ENCODE measurements at regions not wholly inside any gene's neighbourhood (a gene's known extent, or its start where the extent isn't known, plus 50 kb on each side); places are given as distances from the start of the nearest gene placed in this dataset.
"Not testable (repeated sequence)": the region's sequence is repeated elsewhere in the genome, so short reads cannot be mapped to it uniquely, and the experiment has no call there.

DNA sequence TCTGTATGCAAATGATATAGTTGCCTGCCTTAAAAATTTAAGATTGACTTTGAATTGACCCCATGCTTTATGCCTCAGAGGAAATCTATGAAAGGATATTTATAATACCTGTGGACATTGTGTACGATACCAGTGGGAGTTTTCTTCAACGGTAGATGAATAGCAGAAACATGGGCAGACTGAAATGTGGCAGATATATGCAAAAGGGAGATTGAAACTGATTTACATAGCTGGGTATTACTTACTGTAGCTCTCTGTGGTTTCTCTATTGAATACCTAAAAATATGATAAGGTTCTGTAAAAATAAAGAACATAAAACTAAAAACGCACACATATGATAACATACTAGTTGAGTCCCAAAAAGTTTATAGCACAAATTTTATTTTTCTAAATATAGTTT lies 345.2 kb upstream of the PCSK5 start:
- DNase-seq: no peak

GRCh38 chr9:75548871-75549270 lies 341.6 kb upstream of the PCSK5 start:
- DNase-seq: no peak

DNA sequence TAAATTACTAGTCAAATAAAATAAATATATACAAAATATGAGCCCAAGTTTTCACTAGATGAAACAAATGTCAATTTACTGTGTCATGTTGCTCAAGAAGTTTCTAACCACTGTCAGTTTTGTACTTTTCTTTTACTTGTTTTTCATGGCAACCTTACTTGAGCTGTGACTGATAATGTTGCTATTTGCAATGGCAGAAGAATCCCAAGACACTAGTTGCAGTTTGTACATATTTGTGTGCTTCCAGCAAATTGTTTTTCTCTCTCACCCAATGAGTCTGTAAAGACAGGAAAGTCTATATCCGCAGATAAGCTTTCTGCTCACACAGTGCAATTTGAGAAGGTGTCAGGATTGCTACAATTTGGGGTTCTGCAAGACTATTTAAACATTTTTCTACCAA lies 338.6 kb upstream of the PCSK5 start:
- DNase-seq: no peak

- DNase-seq: no peak
These were observed 337.5 kb upstream of the PCSK5 start for GRCh38 chr9:75552941-75553340.

GRCh38 chr9:75566813-75567212 lies 323.7 kb upstream of the PCSK5 start:
- DNase-seq: not testable (repeated sequence)

DNA sequence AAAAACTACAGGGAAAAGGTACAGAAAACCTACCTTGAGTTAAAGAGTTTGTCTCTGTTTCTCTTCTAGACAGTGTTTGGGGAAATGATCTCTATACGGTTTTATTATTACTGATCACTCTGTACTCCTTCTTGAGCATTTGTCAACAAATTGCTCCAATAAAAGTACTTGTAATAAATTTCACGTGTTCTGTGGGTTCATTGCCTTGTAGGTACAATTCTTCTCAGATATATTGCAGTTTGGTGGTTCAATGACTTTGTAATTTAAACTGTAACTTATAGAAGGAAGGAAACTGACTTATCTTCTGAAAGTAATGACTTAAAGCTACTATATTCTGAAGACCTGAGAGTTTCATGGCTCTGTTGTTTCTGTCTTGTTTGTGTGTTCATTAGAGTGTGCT lies 319.9 kb upstream of the PCSK5 start:
- DNase-seq: no peak

DNA sequence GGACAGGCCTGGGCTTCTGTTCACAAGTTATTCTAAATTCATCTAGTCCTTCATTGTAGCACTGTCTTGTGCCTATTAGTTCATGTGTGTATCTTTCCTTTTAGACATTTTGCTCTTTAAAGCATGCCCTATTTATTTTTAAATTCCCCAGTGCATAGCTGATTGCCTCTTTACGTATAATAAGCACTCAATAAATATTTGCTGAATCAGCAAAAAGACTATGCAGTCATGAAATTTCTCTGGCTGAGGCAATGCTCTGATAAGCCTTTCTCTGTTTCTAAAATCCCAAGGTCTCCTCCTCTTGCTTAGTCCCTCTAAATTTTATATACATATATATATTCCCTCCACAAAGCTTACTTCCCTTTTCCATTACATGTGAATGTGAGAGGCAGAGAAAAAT lies 315.9 kb upstream of the PCSK5 start:
- no peak for DNase-seq

- DNase-seq: no peak
These were observed 307.6 kb upstream of the PCSK5 start for GRCh38 chr9:75582870-75583269.

DNA sequence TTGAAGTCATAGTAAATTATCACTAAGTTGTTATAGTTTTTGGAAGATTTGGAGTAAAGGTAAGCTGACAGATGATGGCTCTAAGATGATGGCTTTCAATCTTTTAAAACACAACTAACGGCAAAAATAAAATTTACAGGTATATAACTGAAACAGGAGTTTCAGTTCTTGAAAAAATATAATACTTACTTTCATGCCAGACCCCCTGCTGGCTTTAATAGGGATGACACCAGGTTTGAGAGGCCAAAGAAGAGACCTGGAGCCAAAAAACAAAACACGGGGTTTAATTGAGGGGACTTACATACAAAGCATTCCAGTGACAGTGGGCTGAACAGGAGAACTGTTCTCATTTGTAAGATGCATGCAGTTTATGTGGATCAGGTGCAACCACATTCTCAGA lies 301.7 kb upstream of the PCSK5 start:
- DNase-seq: no peak

DNA sequence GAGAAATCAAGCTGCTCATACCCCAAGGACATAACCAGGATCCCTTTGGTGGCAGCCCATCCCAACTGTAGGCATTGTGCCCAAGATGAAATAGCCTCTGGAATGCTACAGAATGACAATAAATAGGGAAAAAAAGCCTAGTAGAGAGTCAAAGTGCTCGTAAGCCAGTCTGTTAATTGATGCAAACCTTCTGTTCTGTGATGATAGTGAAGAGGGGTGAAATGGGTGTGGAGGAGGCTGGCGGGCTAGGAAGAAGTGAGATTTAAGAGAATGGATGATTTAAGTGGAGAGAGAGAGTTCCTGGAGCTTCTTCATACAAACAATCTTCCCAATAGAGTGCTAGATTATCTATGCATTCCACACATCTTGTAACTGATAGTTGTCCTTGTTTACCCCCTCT lies 301.0 kb upstream of the PCSK5 start:
- no peak for DNase-seq

- DNase-seq: no peak
These were observed 298.5 kb upstream of the PCSK5 start for GRCh38 chr9:75591972-75592371.

- DNase-seq: no peak
These were observed 297.9 kb upstream of the PCSK5 start for GRCh38 chr9:75592586-75592985.

DNA sequence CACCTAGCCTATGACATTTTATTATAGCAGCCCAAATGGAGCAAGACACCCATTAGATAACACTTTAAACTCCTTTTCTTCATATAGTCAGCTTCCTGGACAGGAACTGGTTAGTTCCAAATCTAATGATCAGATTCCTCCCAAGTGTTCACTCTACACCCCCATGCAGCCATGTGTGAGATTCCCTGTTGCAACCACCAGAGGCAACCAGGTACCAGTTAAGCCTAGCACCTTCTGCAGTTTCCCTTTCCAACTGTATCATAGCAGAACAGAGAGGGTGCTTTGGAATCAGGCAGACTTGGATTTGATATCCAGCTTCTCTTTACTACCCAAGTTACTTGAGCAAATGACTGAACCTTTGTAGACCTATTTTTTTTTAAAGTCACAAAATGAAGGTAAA lies 296.6 kb upstream of the PCSK5 start:
- DNase-seq: no peak

DNA sequence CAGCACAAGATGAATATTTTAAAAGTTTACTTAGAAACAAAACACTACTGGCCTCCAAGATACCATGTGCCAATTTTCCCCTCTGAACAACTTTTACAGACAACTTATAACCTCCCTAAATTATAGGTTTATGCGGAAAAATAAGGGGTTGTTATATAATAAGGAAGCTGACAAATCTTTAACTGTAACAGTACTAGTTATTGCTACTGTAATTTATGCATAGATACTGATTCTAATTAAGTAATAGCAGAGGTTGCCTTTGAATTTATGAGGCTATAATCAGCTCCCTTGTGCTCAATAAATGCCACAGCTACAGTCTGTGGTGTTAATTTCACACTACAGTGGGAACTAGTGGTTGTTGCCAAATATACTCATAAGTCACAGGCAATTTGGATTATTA lies 291.3 kb upstream of the PCSK5 start:
- DNase-seq: no peak

DNA sequence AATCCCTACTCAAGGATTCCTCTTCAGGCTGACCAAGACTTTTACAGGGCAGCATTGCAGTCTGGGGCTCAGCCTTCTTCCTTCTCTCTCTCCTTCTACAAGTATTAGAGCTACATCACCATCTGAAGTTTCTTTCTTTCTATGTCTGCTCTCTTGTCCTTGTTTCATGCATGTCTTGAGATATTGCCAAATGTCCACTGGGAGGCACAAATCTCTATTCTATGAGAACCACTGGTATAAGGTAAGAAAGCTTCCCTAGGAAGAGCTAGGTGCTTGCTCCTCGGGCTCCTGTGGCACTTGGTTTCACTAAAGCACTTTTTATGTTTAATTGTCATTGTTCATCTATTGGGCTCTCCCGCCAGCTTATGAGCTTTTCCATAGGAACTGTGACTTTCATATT lies 289.2 kb upstream of the PCSK5 start:
- no peak for DNase-seq

GRCh38 chr9:75602060-75602459 lies 288.4 kb upstream of the PCSK5 start:
- DNase-seq: no peak

- no peak for DNase-seq
These were observed 285.8 kb upstream of the PCSK5 start for GRCh38 chr9:75604661-75605060.

DNA sequence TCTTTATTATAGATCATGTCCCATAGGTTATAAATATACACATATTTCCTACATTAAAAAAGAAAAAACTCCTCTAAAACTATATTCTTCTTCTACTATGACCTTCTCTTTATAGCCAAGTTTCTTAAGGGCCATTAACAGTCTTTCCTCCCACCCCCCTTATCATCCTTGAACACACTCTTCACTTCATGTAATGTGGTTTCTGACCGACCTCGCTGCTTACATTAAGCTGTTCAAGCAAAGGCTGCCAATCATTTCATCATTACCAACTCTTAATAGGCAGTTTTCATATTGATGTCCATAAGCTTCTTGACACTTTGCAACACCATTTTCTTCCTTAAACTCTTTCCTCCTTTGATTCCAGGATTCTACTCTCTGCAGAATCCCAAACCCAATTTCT lies 283.0 kb upstream of the PCSK5 start:
- DNase-seq: no peak

DNA sequence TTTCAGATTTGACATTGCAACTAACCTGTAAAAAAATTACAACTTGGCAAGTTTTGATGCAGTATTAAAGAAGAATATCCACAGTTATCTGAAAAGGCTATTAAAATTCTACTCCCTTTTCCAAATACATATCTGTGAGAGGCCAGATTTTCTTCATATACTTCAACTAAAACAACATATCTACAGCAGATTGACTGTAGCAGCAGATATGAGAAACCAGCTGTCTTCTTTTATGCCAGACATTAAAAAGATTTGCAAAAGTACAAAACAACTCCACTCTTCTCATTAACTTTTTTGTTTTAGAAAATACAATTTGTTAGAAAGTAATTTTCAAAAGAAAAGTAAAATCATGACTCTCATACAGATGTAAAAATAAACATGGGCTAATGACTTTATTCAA lies 281.1 kb upstream of the PCSK5 start:
- no peak for DNase-seq

DNA sequence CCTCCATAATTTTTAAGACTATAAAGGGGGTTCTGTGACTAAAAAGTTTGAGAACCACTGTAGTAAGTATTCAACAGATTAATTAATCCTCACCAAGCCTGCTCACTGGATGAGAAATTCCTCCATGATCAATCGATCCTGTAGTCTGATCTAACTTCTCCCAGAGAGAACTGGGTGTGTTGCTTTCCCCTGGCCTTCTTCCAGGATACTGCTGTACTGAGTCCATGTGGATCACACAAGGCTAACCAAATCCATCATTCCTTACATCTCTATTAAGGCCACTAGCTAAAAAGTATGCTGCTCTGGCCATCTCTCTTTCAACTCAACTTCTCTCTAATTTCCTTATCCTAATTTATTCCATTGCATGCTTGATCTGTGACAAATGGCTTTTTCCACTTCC lies 280.2 kb upstream of the PCSK5 start:
- DNase-seq: no peak

DNA sequence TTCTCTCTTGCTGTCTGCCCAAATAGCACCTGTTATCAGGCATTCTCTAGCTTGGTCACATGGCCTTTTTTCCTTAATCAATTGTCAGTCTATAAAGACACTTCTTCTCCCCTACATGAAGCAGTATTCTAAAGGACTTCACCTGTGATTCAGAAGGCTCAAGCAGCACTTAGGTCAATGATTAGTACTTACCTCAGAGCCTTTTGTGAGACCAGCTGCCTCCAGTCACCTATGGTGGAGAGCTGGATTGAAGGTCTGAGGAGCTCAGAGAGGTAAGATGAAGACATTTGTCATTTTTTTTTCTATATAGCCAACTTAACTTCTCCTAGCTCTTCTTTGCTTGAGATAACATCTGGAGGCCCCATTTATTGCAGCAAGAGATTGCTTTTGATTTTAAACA lies 278.3 kb upstream of the PCSK5 start:
- DNase-seq: no peak

DNA sequence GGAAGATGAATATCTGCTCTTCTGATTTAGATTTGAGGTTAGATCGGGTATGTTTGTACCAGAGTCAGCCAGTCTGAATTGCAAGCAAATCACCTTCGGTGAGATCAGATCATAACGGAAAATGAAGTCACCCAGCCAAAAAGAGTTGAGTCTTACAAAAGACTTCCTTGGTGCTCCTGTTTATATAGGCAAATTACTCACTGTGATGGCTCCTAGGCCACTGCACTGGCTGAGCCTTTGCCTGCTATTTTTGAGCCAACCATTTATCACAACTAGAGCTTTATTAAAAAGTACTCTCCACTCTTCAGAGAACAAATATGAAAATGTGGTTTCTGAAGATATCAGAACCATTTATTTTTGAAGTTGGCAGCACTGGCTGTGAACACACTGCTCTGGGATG lies 277.7 kb upstream of the PCSK5 start:
- no peak for DNase-seq

DNA sequence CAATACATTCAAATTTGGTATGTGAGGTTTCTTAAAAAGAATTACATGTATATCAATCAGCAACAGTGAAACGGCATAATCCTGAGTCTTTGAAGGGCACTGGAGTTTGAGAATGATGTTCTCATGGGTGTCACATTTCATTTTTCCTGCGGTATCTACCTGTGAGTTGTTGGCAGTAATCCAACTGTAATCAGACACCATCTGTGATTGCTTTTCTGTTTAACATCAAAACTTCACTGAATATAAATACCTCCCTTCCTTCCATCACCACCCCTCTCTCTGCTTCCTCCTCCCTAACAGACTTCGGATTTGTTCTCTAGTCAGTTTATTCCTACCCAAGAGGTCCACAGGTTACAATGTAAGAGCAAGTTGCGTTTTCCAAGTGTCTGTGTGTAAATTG lies 275.2 kb upstream of the PCSK5 start:
- DNase-seq: no peak

DNA sequence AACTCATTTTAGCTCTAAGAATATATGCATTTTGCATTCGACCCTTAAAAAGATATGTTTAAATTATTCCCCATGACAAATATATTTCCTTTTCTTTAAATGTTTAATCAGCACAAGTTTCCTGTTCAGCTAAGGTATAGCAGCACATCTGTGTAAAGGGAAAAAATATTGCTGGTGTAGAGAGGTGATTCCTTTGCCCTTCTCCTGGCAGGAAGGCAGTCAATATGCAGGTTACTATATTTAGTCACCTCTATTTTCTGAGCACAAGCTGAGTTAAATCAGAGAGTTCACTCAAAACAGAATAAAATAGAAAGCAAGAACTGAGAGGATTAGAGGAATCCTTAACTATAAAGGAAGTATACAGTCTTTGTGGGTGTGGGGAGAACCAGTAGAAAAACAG lies 274.4 kb upstream of the PCSK5 start:
- no peak for DNase-seq

DNA sequence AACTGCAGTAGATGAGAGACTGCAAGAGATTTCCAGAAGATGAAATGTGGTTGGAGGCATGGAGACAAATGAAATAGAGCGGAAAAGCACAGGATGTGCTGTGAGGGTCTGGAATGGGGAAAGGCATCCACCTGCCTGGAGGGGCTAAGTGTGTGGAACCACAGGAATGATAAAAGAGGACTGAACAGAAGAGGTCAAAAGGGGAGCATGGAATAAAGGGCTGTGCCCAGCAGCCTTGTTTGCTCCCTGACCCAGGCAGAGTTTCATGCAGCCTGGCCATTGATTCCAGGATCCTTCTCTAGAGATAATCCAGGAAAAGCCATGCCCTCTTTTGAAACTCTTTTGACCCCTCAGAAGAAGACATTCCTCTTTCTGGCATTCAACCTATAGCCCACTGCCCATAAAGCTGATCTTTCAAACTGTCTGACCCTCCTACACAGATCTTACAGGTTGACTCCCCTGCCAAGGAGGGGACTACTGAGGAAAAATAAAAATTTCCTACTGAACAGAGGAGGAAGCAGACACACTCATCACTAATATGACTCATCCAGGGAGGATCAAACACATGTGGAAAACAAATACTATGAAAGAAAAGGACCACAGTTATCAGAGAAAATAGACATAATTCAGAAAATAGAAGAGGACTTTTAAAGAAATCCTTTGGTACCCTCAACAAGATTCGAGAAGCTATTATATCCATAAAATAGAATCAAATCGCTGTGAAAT lies 273.5 kb upstream of the PCSK5 start:
- no peak for DNase-seq

DNA sequence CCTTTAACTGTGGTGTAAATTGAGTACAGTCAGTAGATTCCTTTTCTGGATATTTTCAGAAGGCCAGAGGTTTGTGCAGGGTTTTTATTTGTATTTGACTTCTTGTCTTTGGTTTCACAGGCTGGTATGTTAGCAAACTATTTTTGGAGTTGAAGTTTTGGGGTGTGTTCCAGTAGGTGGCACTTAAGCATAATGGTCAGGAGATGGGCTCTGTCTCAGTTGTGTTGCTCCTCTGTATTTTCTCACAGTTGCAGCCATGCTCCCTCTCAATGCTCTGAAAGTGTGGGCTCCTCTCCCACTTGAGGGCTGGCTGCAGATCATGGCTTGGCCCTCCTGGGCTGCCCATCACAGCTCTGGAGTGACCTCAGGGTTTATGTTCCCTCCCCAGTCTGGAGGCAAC lies 267.0 kb upstream of the PCSK5 start:
- DNase-seq: no peak
